Right lobe of liver (tissue), 4 donors: ENCODE measurements at regions not wholly inside any gene's neighbourhood (a gene's known extent, or its start where the extent isn't known, plus 50 kb on each side); places are given as distances from the start of the nearest gene placed in this dataset.

Experiments
- CTCF ChIP-seq, 4 donors: fragments of 200-600 bp in 3 of 4; fragments of 450-650 bp in 1 of 4; IDR thresholded peaks; one replicate each; pipeline versions ENCODE4 v1.5.1 to v1.8.0; 2016 to 2022; ENCODE audit warnings: antibody characterized with exemption in 4 of 4, mild to moderate bottlenecking in 2 of 4
- POLR2A ChIP-seq: fragments of 450-650 bp; IDR thresholded peaks from one replicate; pipeline ENCODE4 v1.6.1; 2017; ENCODE audit warnings: antibody characterized with exemption, mild to moderate bottlenecking
- donor health status: DM: no; HTN: no; CAD: no.
- donor health status: DM: no; HTN: no; CAD: no.
- donor health status: DM: no; HTN: yes; CAD: no.

DNA sequence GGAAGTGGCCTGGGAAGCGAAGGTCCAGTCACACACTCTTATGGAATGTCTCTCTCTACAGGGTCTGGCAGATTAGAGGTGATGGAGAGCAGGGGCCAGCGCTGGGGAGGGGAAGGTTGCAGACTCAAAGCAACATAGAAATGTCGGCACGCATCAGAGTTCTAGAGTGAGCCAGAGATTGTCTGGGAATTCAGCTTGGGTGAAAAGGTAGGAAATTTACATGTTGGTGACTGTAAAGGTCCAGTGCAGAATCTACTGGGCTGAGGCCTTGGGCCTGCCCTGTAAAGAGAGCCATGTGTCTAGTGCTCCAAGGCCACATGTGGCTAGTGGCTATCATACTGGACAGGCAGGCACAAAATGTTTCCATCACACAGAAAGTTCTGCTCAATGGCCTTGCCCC is 80.8 kb downstream of the FOXA2 start:
- no peak for TF ChIP-seq CTCF (IDR thresholded peaks at IDR 0.05)
- no peak for TF ChIP-seq POLR2A
